Choroid plexus epithelial cell (primary cell): ENCODE measurements at regions not wholly inside any gene's neighbourhood (a gene's known extent, or its start where the extent isn't known, plus 50 kb on each side); places are given as distances from the start of the nearest gene placed in this dataset.

Source experiments
- DNase-seq: peaks from one replicate; pipeline ENCODE4 v3.0.0-alpha.2; 2010; ENCODE audit warnings: low read depth
- H3K4me3 ChIP-seq: 2 replicates; pipeline ENCODE4 v1.5.1; 2011; ENCODE audit warnings: low read depth, mild to moderate bottlenecking, control low read depth, low read length, moderate library complexity
- CTCF ChIP-seq: conservative IDR thresholded peaks from 2 replicates; pipeline ENCODE4 v1.5.1; 2011; ENCODE audit warnings: low read depth, mild to moderate bottlenecking, control low read depth, inconsistent platforms, low read length, moderate library complexity

- no peak overlapping the region for H3K4me3 ChIP-seq
- TF ChIP-seq CTCF: no peak
- no peak for DNase-seq
These were observed 55.4 kb upstream of the ARHGEF3 start for GRCh38 chr3:56857178-56857577.

- H3K4me3 ChIP-seq: no peak overlapping the region
- DNase-seq: no peak
- TF ChIP-seq CTCF: no peak
These were observed 55.0 kb upstream of the ARHGEF3 start for GRCh38 chr3:56856752-56857151.

- DNase-seq: peak; percentile 34
- peak; percentile 79 for TF ChIP-seq CTCF
- no peak overlapping the region for H3K4me3 ChIP-seq
These were observed 54.2 kb upstream of the ARHGEF3 start for GRCh38 chr3:56855856-56856512.

GRCh38 chr3:56854856-56855611, 53.3 kb upstream of the ARHGEF3 start:
- DNase-seq: no peak
- no peak for TF ChIP-seq CTCF
- no peak overlapping the region for H3K4me3 ChIP-seq

- peak; percentile 67 for DNase-seq
- TF ChIP-seq CTCF: no peak
- no peak overlapping the region for H3K4me3 ChIP-seq
These were observed 50.5 kb upstream of the ARHGEF3 start for GRCh38 chr3:56851966-56852884.
